ENCODE measurements at regions not wholly inside any gene's neighbourhood (a gene's known extent, or its start where the extent isn't known, plus 50 kb on each side); places are given as distances from the start of the nearest gene placed in this dataset.

DNA sequence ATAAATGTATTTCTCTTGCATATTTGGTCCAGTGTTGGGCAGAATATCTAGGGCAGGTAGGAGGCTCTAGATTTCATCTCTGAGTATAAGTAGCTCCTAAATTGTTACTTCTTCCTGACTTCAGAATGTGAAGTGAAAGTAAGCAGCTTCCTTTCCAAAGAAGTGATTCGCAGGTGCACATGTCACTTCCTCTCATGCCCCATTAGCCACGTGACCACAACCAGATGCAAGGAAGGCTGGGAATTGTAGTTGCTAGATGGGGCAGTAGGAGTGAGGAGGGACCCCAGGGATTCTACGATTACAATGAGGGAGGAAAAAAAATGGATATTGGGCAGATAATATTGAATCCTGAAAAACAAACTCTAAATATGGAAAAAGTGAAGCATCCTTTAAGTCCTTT lies 113.2 kb upstream of the CYYR1 start:
- TF ChIP-seq YY1 (IDR thresholded peaks at IDR 0.05; ENCODE audit: insufficient read depth, insufficient read length) (no peak), SUZ12 (IDR thresholded peaks at IDR 0.05; ENCODE audit: extremely low read depth, insufficient read depth, insufficient read length) (no peak), ZNF274 (IDR thresholded peaks at IDR 0.05; ENCODE audit: low read depth, low read length) (no peak)

Data from NT2/D1 (cell line).